A549 (cell line): ENCODE measurements at regions not wholly inside any gene's neighbourhood (a gene's known extent, or its start where the extent isn't known, plus 50 kb on each side); places are given as distances from the start of the nearest gene placed in this dataset.

Source experiments
- EP300 ChIP-seq, 2 experiments: fragments of >200 bp; sonication (Bioruptor Twin); formaldehyde crosslinking; IDR thresholded peaks; 2 replicates in 1 of 2; 3 replicates in 1 of 2; pipeline ENCODE4 v1.6.1; 2016 to 2017
- REST ChIP-seq: fragments of 200-600 bp; sonication (generic); IDR thresholded peaks from 2 replicates; pipeline ENCODE4 v1.6.1; 2016; ENCODE audit warnings: antibody characterized with exemption, mild to moderate bottlenecking, moderate library complexity

GRCh38 chr18:27713738-27714095 is 463.2 kb downstream of the CDH2 start:
- TF ChIP-seq REST (no peak), EP300 (IDR thresholded peaks at IDR 0.05) (no peak)
